ENCODE measurements at regions not wholly inside any gene's neighbourhood (a gene's known extent, or its start where the extent isn't known, plus 50 kb on each side); places are given as distances from the start of the nearest gene placed in this dataset.
"Not testable (repeated sequence)": the region's sequence is repeated elsewhere in the genome, so short reads cannot be mapped to it uniquely, and the experiment has no call there.

DNA sequence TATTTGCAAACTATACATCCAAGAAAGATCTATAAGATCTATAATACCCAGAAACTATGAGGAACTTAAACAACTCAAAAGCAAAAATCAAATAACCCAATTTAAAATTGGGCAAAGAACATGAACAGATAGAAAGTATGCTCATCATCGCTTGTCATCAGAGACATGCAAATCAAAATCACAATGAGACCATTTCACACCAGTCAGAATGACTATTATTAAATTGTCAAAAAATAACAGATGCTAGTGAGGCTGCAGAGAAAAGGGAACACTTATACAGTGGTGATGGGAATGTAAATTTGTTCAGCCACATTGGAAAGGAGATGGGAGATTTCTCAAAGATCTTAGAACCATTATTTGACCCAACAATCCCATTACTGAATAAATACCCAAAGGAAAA, 1451.7 kb upstream of the ADGRL3 start:
- Histone ChIP-seq H3K4me1 (ENCODE audit: low read depth) (no peaks in the 10 kb centered on the region), H3K4me3 (no peak overlapping the region), H3K27me3 (no peaks in the 10 kb centered on the region), H3K36me3 (no peaks in the 10 kb centered on the region), H3K9me3 (ENCODE audit: low read depth) (no peaks in the 10 kb centered on the region), H3K27ac (no peak overlapping the region)
- DNase-seq (ENCODE audit: low read depth in 1 of 2, low spot score in 1 of 2): no peak
- TF ChIP-seq, protein P1, sequence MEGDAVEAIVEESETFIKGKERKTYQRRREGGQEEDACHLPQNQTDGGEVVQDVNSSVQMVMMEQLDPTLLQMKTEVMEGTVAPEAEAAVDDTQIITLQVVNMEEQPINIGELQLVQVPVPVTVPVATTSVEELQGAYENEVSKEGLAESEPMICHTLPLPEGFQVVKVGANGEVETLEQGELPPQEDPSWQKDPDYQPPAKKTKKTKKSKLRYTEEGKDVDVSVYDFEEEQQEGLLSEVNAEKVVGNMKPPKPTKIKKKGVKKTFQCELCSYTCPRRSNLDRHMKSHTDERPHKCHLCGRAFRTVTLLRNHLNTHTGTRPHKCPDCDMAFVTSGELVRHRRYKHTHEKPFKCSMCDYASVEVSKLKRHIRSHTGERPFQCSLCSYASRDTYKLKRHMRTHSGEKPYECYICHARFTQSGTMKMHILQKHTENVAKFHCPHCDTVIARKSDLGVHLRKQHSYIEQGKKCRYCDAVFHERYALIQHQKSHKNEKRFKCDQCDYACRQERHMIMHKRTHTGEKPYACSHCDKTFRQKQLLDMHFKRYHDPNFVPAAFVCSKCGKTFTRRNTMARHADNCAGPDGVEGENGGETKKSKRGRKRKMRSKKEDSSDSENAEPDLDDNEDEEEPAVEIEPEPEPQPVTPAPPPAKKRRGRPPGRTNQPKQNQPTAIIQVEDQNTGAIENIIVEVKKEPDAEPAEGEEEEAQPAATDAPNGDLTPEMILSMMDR (IDR thresholded peaks at IDR 0.05; ENCODE audit: low read depth, low read length): no peak

DNA sequence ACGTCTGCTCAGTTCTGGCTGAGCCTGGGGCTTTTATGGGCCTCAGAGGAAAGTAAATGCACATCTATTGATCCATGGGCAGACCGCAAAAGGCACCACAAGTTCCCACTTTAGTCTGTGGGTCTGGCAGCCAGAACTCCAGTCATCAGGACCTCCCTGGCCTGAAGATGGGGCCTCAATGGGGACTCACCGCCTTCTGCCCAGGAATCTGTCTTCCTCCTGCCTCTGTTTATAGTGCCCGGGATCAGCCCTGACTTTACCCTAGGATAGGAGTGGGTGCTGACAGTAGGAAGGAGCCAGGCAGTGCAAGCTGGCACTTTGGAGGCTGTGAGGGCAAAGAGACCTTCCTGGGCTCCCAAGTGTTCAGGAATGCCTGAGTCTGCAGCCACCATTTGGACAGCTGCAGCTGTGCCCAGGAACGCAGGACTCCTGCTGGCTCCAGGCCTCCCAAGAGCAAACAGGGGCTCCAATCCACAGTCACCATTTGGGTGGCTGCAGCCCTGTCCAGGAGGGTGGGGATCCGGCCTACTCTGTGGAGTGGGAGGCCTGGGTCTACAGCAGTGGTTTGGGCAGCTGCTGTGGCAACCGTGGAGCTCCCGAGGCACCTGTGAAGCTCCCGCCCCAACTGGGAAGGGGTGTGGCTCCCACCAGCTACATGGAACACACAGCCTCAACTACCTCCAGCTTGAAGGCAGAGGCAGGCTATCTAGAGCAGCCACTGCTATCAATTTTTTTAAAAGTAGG, 1440.9 kb upstream of the ADGRL3 start:
- TF ChIP-seq, protein P1 (IDR thresholded peaks at IDR 0.05; ENCODE audit: low read depth, low read length): no peak
- Histone ChIP-seq H3K27me3 (no peaks in the 10 kb centered on the region), H3K4me1 (ENCODE audit: low read depth) (no peaks in the 10 kb centered on the region), H3K27ac (no peak overlapping the region), H3K4me3 (no peak overlapping the region), H3K36me3 (no peaks in the 10 kb centered on the region), H3K9me3 (ENCODE audit: low read depth) (no peaks in the 10 kb centered on the region)
- DNase-seq (ENCODE audit: low read depth in 1 of 2, low spot score in 1 of 2): no peak

DNA sequence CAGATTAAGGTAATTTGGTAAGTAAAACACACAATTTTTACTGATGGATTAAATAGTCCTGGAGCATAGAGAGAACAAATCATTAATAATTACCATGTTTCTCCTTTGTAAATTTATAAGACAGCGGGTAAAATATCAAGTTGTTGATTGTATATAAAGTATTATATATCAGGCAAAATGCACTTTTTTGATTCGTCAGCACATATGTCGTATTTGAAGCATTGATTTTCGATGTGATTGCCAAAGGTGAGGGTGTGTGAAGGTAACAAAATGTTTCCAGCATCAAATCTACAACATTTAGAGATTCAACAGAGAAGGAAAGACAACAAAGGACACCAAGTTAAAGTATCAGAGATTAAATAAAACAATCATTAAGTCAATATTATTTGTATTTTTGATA, 1437.8 kb upstream of the ADGRL3 start:
- Histone ChIP-seq H3K27ac (no peak overlapping the region), H3K9me3 (ENCODE audit: low read depth) (no peaks in the 10 kb centered on the region), H3K4me1 (ENCODE audit: low read depth) (no peaks in the 10 kb centered on the region), H3K36me3 (no peaks in the 10 kb centered on the region), H3K27me3 (no peaks in the 10 kb centered on the region), H3K4me3 (no peak overlapping the region)
- DNase-seq (ENCODE audit: low read depth in 1 of 2, low spot score in 1 of 2): no peak
- TF ChIP-seq, protein P1 (IDR thresholded peaks at IDR 0.05; ENCODE audit: low read depth, low read length): no peak

DNA sequence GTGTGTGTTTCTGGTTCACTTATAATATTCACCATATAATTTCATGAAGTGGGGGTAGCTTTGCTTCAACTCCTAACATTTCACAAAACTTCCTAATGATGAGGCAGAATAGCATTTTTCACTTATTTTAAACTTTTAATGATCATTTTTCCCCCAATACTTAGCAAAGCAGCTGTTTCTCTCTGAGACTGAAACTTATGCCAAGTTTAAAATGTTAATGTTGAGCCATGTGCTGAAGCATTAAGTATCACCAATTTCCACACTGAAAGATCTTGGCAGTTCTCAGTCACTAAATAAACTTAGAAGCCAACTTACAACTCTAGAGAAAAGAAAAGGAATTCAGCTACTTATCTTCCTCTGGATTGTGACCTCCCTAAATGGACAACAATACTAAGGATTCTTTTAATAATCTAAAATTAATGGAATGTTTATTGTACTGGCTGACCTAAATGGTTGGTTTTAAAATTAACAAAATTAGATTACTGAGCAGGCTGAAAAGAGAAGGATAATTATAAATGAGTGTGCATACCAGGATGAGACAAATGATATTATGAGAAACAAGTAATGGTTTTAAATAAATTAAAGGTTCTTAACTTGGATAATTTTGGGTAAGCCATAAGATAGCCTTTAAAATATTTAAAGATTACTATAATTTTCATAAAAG, 1429.4 kb upstream of the ADGRL3 start:
- H3K36me3 ChIP-seq: no peaks in the 10 kb centered on the region
- TF ChIP-seq, protein P1 (IDR thresholded peaks at IDR 0.05; ENCODE audit: low read depth, low read length): no peak
- H3K27ac ChIP-seq: no peak overlapping the region
- no peaks in the 10 kb centered on the region for H3K4me1 ChIP-seq (ENCODE audit: low read depth)
- H3K27me3 ChIP-seq: no peaks in the 10 kb centered on the region
- H3K9me3 ChIP-seq (ENCODE audit: low read depth): no peaks in the 10 kb centered on the region
- no peak for DNase-seq (ENCODE audit: low read depth in 1 of 2, low spot score in 1 of 2)
- no peak overlapping the region for H3K4me3 ChIP-seq

DNA sequence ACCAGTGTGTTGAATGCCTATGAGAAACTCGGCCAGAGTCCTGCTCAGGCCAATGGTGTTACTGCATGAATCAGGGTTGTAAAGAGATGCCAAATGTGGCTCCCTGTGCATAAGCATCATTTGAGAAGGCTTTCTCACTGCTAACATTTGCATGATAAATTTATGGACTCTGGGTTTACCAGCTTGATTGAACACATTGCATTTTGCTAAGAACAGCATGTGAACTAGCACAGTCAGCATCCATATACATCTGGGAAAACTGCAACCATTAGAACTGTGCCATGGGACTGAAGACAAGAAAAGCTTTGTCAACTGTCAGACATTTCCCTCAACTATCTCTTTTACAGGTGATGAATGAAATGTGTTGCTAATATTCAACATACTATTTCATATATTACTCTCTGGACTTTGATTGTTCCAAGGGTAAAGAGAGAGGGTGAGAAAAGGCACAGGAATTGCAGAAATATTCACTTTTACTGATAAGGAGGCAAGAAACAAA, 1427.4 kb upstream of the ADGRL3 start:
- Histone ChIP-seq H3K9me3 (ENCODE audit: low read depth) (no peaks in the 10 kb centered on the region), H3K4me3 (no peak overlapping the region), H3K36me3 (no peaks in the 10 kb centered on the region), H3K4me1 (ENCODE audit: low read depth) (no peaks in the 10 kb centered on the region), H3K27ac (no peak overlapping the region), H3K27me3 (no peaks in the 10 kb centered on the region)
- DNase-seq (ENCODE audit: low read depth in 1 of 2, low spot score in 1 of 2): no peak
- TF ChIP-seq, protein P1 (IDR thresholded peaks at IDR 0.05; ENCODE audit: low read depth, low read length): no peak

DNA sequence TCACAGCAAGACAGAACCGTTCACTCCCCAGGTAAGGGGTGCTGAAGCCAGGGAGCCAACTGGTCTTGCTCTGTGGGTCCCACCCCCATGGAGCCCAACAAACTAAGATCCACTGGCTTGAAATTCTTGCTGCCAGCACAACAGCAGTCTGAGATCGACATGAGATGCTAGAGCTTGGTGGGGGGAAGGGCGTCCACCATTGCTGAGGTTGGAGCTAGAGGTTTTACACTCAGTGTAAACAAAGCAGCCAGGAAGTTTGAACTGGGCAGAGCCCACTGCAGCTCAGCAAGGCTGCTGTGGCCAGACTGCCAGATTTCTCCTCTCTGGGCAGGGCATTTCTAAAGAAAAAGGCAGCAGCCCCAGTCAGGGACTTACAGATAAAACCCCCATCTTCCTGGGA, 1419.9 kb upstream of the ADGRL3 start:
- not testable (repeated sequence) for H3K27ac ChIP-seq; H3K4me1 ChIP-seq (ENCODE audit: low read depth); H3K27me3 ChIP-seq; H3K9me3 ChIP-seq (ENCODE audit: low read depth); DNase-seq (ENCODE audit: low read depth in 1 of 2, low spot score in 1 of 2); H3K36me3 ChIP-seq; H3K4me3 ChIP-seq
